ENCODE measurements at regions not wholly inside any gene's neighbourhood (a gene's known extent, or its start where the extent isn't known, plus 50 kb on each side); places are given as distances from the start of the nearest gene placed in this dataset.

DNA sequence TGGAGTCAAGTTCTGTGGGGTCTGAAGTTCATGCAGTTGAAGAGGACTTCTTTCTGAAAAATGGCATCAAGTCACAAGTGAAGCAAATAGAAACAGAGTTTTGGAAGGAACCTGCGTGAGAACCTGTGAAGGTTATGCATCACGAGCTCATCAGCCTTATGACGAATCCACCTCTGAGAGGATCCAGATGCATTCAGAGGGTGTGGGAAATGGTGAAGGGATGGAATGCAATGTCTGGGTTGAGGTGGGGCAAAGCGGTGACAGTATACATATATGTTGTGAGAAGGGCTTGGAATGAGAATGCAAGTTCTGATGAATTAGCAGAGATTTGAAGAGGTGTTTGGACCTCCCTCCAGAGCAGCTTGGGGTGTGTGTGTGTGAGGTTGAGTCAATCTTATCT is 382.1 kb upstream of the TBL1XR1 start:
- no peak for DNase-seq

DNA sequence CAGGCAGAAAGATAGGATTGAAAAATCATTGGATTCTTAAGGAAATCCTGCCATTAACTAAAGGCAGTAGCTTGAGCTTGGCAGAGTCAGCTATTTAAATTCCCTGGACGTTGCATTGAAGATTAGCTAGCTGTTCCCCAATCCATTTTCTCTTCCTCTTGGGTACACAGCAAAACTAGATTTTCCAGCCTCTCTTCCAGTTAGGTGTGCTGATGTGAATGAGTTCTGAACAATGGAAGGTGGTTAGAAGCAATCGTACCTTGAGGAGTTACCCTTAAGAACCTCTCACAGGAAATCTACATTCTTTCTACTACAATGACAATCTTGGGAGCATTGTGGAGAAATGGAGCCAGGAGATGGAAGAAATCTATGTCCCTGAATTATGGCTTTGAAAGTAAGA is 383.2 kb upstream of the TBL1XR1 start:
- no peak for DNase-seq

DNA sequence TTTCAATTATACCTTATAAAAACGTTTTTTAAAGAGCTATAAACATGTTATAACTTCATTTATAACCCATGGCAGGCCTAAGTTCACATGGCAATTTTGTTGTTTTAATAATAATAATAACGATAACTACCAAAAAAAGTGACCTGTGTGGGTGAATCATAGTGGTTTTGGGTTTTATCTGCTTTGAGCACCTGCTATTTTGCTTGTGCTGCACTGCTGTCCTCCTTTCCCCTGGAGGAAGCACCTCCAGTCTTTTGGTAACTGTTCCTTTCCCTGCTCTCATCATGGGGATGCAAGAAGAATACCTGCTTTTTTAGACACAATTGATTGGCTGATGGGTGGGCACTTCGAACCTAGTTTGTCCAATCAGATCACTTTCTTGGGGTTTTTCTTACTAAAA is 388.0 kb upstream of the TBL1XR1 start:
- DNase-seq: no peak

DNA sequence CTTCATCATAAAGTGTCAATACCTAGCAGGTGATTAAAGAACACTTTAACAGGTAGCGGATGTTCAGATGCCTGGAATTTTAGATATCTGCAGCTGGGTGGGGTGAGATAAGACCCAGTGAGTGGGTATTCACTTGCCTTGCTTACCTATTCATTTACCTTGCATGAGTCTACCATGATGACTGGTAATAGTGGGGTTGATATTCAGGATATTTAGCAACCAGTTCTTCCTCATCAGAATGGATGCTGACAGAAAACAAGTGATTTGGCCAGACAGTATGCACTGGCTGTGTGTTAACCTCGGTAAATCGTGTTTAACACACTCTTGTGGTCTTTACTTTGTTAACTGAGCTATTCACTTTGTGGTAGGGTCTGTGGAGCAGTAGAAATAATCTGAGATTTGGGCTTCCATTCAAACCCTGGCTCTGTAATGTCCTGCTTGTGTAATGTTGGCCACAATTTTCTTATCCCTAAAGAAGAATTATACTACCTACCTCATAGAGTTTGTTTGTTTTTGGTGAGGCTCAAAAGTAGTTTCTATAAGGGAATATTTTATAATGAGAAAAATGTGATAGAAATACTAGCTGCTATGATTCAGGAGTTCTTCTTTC is 391.9 kb upstream of the TBL1XR1 start:
- no peak for DNase-seq

DNA sequence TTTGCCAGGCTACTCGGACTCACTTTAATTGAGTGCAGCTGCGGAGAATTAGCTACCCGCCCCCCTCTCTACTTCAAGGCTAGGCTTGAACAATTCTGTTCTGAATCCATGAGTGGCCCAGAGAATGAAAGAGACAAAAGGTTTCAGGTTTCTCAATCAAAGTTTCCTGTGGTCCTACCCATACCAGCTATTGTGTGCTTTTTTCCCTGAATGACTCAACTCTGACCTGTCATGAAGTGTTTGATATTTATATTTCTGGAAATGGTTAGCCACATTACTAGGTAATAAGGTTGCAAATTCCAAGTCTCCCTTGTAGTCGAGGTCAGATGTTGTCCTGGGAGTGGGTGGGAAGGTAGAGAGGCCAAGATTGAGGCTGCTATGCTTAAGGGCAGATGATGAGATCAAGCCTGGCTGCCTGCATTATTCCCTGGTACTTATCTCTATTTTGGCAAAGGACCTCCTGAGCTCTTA is 392.7 kb upstream of the TBL1XR1 start:
- peak; percentile 63 to 66 for DNase-seq

DNA sequence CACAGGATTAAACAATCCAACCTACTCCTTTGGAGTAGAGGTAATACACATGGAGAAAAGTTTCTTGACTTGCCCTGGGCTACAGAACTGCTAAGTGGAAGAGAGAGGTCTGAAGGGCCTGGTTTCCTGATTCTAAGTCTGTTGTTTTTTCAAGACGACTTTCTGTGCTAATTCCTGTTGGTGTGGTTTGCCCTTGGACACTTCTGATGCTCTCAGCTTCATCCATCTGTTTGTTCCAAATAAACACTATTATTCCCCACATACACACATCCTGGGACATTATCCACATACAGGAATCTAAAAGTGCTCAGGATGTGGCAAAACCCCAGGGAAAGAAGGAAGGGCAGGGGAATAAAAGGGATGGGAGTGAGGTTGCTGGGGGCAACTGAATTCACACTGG is 393.5 kb upstream of the TBL1XR1 start:
- DNase-seq: peak in 1 of 2 donors; percentile 34

DNA sequence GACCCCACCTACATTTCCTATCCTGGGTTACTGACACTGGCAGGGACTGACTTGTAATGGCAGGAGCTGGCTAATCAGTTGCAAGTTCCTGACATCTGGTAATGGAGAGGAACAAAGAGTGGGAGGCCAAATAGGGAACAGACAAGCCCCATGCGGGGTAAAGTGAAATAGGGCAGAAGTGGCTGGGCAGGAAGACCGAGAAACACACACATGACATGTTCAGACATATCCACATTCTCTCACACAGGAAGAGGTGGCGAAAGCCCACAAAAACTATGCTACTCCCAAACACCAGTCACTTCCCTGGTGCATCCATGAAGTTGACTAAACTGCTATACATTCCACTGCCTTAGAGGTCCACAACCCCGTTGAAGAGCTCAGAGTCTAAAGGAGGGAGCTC is 394.1 kb upstream of the TBL1XR1 start:
- peak; percentile 88 to 97 for DNase-seq

DNA sequence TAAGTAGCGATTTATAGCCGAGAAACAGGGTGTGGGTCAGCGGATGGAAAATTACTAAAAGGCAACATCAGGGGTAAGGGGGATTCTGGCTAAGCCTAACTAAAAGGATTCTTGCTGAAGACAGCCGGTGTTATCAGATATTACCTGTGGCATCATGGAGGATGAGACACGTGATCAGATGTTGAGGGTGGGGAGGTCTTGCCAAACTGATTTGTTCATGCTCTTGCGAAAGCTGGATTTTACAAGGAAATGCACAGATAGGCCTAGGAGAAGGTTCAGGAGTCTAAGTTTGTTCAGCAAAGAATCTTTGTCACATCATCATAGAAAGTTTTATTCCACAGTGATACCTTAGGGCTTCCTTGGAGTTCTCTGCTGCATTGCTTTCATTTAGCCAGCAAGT is 396.8 kb upstream of the TBL1XR1 start:
- DNase-seq: peak; percentile 60 to 62

DNA sequence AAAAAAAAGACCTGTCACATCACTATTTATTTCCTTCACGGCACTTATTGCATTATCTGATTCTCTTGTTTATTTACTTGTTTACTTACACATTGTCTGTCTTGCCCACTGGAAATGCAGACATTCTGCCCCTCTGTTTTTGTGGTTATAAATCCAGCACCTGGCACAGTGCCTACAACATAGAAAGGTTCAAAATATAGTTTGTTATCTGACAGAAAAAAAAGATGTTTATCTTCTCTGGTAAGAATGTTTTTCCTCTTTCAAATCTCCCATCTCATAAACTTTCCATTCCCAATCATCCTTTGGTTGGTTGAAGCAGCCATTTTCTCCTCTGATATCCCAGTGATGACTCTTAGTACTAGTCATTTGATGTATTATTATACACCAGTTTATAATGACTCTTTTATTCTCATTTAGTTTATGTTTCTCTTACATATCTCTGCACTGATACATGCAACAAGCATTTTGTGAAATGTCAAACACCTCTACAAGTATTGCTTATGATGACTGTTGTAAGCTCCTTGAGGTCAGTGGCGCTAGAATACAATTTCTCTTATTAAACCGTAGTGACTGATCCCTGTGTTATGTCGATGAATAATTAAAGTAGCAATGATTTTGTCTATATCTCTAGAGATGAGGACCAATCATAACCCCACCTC is 398.4 kb upstream of the TBL1XR1 start:
- DNase-seq: no peak

DNA sequence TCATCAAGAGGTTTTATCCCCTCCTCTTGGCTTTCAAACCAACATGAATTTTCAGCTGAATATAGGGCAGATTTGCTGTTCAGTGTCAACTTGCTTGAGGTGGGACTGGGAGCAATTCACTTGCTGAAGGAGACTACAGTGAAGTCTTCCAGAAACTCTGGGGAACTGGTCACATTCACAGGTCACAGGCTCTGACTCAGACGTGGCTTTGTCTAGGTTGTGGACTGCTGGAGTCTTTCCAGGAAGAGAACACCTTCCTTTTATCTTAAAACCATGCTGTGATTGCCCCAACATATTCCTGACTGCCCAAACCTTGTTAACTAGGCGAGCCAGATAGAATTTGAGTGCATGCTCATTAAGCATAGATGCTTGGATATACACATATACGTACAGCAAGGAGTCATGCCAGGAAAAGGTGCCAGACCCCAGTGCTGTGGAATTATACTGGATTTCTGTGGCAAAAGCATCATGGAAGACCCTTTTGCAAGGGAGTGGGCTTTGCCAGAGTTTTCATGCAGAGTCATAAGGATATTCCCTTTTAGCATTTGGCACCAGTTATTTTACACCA is 399.1 kb upstream of the TBL1XR1 start:
- no peak for DNase-seq

DNA sequence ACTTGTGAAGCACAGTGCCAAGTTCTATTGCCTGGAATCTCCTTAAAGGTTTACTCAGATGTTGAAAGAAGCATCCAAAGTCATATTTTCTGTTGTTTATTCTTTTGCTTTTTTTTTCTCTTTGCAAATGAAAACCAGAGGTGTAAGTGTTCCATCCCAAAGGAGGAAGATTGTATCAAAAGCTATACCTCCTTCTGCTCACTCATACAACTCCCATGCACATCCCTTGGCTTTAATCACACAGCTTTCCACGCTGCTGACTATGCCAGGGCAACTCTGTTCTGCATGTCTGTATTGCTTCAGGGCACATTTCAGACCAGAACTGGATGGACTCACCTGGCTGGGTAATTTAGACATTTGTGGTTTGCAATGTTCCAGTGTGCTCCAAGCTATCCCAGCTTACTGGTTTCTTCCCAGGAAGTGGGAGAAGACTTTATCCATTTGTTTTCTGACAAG is 399.6 kb upstream of the TBL1XR1 start:
- no peak for DNase-seq

DNA sequence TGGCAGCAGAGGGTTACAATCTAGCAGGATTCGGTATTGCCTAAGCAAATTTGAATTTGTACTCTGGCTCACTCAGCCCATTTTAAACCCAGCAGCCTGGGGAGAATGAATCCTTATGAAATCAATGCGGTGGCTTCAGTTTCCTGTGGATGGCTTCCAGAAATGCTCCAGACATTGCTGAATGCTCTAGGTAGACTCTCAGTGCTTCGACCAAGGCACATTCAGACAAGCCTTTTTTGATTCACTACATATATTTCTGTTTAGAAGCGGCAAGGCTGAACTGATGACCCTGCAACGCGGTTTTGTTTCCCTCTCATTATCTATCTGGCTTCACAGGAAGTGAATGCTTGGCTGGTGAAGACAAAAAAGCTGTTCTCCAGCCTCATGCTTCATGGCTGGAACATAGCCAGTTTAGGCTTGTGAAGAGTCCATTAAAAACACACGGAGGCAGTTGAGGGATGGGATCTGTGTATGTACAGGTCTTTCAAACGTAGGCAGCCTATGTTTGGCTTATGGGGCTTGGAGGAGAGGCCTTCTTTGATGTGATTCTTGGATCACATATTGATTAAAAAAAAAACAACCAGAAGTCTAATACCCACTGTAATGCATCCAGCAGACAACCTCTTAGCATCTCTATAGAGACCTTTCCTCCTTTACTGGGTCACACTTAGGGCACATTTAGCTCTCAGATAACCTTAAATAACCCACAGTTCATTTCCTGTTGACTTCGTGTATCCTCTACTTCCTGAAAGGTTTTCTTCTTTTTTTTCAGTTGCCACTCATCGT is 400.2 kb upstream of the TBL1XR1 start:
- peak; percentile 43 to 55 for DNase-seq

DNA sequence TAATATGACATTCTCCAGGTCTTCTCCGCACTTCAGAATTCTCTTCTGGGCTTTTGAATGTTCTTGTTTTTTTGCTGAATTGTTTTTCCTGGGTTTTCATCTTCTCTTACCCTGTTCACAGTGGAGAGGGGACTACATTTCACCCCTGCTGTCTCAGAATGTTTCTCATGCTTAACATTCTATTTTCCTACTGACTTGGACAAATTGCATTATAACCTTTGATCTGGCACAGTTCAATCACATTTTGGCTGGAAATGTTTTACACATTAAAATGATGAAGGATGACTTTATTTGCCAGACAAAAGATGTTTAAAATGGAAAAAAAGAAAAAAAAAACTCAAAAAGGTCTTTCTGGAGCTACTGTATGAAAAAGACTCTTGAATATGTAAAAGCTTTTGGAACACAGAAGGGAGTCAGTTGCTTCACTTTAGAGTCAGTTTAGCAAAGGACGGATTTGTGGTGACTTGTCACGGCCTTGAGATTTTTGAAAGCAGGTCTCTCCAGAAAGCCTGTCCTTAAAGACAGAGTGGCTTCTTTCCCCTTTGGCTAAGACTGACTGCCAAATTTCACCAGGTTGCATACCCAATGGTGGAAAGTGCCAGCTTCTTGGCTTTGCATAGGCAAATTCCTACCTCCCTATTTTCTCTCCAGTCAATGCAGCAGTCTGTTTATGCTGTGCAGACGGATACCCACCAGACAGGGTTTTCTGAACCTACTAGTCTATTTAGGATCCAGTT is 401.0 kb upstream of the TBL1XR1 start:
- DNase-seq: no peak

DNA sequence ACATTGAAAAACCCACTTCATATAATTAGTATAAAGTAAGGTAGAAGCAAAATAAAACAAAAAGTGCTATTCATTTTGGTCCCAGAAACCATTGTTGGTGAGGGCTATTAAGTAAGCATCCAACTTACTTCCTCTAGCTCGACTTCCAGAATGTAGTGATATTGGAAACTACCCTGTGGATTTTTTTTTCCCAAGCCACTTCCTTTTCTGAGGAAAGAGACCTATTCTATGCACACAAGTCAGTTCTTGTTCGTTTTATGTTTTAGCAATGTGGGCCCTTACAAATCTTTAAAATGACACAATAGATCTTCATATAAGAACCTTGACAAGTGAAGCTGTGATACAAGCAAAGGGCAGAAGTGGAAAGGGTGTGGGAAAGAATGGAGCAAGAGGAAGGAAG is 402.0 kb upstream of the TBL1XR1 start:
- DNase-seq: peak; percentile 93 to 99

DNA sequence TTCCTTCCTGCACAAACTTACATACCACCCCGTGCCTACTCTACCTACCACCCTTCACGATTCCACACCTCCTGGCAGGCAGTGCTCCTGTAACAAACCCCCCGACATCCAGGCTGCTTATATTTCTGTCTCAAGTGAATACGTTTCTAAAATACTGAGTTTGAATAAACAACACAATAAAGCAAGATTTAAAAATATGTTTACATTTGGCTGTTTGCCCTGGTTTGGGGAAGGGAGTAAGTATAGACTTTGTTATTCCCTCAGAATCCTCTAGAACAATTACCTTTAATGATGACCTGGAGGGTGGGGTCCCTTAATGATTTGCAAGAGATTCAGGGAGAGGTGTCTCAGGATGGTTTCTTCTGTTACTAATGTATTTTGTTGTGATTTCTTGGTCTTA is 402.6 kb upstream of the TBL1XR1 start:
- peak in 1 of 2 donors; percentile 28 for DNase-seq

DNA sequence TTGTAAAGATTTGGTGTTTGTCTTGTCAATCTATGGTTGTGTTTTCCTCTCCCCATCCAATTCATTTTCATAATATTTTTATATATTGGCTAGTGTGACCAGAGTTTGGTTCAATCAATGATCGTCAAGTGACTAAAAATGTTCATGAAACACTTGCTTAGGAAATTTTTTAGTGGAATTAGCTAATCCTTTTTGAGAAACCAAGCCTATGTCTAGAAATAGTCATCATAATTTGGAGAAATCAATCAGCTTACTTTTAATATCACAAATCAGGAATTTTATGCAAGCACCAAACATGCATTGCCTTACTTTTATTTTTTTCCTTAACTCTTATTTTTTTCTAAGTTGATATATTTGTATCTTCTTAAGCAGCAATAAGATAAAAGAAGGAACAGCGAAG is 403.1 kb upstream of the TBL1XR1 start:
- peak; percentile 61 to 67 for DNase-seq

DNA sequence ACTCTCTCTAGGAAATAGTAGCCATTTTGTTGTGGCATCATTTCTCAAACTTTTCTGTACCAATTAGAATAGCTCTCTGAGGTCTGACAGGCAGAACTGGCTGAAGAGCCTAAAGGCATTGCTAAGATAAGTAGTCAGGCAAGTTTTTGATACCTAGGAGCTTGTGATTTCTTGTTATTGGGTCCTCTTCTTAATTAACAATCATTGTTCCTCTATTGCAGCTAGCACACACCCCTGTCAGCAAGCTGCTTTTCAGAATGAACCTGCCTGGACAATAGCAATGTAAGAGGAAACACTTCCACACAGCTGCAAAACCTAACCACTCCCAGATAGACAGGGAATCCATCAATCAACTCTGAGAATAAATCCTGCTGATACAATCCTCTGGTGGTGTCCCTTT is 403.9 kb upstream of the TBL1XR1 start:
- no peak for DNase-seq

DNA sequence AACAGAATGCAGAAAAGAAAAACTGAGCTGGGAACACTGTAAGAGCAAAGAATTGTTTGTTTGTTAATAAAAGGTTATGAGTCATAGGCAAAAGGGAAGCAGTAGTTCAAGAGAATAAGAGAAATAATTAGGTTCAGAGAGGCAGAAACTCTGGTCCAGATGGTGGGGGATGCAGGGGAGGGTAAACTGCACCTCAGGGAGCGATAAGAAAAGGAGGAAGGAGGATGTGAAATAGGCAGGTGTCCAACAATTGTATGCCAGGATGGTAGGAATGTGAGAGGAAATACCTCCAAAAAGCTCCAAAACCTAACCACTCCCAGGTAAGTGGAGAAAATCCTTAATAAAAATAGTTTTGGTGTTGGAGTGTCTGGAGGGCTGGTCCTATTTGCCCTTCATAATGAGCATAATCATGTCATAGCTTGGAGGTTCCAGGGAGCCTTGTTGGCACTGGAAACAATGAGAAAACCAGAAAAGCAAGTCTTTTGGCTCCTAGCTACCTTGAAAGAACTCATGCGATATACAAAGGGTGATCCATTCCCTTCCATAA is 405.4 kb upstream of the TBL1XR1 start:
- DNase-seq: peak; percentile 52 to 59

DNA sequence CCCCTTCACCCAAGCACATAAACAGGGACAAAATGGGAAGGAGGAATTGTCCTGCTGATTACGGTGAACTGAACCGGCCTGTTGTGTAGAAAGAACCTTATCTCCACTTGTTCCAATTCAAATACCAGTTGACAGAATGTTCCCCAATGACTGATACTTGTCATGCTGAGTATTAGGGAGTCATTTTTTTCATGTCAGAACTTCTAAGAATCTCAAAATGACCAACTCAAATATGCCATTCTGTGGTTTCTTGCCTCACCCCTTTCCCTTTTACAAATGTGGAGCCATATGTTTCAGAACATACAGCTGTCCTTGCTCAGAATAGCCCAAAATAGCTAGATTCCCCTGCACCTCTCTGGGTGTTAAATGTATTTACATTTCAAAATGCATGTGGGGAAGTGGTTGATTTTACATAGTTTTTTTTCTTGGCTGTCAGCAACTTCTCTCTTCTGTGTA is 405.9 kb upstream of the TBL1XR1 start:
- peak; percentile 60 to 65 for DNase-seq

DNA sequence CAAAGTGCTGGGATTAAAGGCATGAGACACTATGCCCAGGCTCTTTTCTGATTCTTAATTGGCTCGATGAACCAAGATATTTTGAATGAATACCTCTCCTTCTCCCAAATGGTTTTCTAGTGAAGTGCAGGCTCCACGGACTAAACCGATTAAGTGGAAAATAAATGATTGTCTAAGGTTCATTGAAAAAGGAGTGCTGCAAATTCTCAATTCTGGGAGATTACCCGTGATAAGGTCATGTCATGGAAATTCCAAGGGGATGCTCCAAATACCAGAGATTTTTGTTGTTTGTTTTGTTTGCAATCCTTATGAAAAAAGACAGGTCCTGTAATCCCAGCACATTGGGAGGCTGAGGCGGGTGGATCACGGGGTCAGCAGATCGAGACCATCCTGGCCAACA is 406.9 kb upstream of the TBL1XR1 start:
- no peak for DNase-seq

DNA sequence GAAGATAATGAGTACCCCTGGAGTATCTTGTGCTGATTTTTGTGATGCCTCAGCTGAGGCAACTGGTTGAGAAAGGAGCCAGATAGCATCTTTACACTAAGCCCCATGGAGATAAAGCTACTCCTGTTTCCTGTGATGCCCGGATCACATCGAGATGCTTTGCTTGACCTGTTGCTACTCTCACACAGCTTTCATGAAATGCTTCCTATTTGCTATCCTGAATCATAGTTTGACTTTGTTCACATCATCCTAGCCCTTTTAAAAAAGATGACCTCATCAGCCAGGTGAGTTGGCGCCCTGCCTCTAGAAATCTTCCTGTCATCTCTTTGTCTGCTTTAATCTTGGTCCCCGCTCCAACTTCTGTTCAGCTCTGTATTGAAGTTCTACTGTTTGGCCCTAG is 409.6 kb upstream of the TBL1XR1 start:
- DNase-seq: no peak

DNA sequence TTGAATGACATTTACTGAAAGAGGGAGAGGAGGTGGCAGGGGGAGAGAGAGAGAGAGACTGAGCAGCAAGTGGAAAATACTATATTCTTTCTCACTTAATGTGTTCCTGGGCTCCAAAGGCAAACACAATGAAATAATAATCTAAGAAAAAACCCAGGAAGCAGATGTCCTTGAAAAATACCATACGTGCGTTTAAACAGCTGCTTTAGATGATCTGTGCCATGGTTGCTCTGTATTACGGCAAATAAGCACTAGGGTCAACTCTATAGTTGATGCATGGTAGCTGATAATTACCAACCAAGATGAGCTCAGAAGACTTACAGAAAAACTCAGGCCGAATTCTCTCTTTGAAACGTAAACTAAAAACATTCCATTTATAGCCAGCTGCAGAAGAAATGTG is 410.3 kb upstream of the TBL1XR1 start:
- no peak for DNase-seq

DNA sequence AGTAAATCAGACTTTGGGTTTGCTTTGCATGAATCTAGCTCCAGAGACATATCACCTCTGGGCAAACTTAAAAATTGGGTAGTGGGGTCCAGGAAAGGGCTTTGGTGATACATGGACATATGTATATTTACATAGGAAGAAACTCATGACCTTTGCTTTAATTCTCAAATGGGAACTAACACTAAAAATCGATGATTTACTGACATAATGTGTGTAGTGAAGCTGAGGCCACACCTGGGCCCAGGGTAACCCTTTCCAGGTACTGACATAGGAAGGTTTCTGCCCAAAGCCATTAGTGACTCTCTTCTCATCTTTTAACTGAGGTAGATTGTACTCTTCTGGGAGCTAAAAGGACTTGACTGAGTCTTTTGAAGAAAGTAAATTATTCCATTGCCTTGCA is 411.2 kb upstream of the TBL1XR1 start:
- DNase-seq: no peak
